Retinal pigment epithelial cell (primary cell): ENCODE measurements at regions not wholly inside any gene's neighbourhood (a gene's known extent, or its start where the extent isn't known, plus 50 kb on each side); places are given as distances from the start of the nearest gene placed in this dataset.

ENCODE experiments used
- DNase-seq: peaks from one replicate; pipeline ENCODE4 v3.0.0-alpha.2; 2010; ENCODE audit warnings: low read depth
- H3K4me3 ChIP-seq: 2 replicates; pipeline ENCODE4 v1.5.1; 2011; ENCODE audit warnings: mild to moderate bottlenecking, low read length, control low read depth, moderate library complexity
- TF ChIP-seq, protein P1 (sequence below): conservative IDR thresholded peaks from 2 replicates; pipeline ENCODE4 v1.5.1; 2011; ENCODE audit warnings: low read depth, low read length, control low read depth, inconsistent platforms

- TF ChIP-seq, protein P1, sequence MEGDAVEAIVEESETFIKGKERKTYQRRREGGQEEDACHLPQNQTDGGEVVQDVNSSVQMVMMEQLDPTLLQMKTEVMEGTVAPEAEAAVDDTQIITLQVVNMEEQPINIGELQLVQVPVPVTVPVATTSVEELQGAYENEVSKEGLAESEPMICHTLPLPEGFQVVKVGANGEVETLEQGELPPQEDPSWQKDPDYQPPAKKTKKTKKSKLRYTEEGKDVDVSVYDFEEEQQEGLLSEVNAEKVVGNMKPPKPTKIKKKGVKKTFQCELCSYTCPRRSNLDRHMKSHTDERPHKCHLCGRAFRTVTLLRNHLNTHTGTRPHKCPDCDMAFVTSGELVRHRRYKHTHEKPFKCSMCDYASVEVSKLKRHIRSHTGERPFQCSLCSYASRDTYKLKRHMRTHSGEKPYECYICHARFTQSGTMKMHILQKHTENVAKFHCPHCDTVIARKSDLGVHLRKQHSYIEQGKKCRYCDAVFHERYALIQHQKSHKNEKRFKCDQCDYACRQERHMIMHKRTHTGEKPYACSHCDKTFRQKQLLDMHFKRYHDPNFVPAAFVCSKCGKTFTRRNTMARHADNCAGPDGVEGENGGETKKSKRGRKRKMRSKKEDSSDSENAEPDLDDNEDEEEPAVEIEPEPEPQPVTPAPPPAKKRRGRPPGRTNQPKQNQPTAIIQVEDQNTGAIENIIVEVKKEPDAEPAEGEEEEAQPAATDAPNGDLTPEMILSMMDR = no peak
- DNase-seq = no peak
Observed at GRCh38 chr3:19662486-19662885, 271.5 kb downstream of the EFHB start.

GRCh38 chr3:19652336-19652735 is 281.7 kb downstream of the EFHB start:
- no peak for DNase-seq
- H3K4me3 ChIP-seq = no peak overlapping the region

More at GRCh38 chr3:19662486-19662885, 271.5 kb downstream of the EFHB start:
- no peak overlapping the region for H3K4me3 ChIP-seq

DNA sequence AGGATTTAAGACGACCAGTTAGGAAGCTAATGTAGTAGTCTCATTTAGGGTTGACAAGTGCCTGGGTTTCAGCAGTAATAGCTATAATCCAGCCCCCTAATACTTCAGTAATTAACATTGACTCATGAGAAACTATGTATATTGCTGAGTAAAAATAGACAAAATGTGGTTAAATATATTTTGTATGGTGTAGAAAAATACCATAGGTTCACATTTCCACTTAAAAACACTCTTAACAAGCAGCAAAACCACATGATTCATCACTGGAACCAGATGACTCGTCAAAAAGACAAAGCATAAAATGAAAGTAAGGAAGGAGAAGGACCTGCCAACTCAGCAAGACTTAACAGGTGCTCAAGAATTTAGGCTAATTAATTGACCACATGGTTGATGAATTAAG is 288.9 kb downstream of the EFHB start:
- TF ChIP-seq, protein P1 = no peak
- DNase-seq = peak; percentile 76
- no peak overlapping the region for H3K4me3 ChIP-seq

More at GRCh38 chr3:19652336-19652735, 281.7 kb downstream of the EFHB start:
- TF ChIP-seq, protein P1 = no peak

DNA sequence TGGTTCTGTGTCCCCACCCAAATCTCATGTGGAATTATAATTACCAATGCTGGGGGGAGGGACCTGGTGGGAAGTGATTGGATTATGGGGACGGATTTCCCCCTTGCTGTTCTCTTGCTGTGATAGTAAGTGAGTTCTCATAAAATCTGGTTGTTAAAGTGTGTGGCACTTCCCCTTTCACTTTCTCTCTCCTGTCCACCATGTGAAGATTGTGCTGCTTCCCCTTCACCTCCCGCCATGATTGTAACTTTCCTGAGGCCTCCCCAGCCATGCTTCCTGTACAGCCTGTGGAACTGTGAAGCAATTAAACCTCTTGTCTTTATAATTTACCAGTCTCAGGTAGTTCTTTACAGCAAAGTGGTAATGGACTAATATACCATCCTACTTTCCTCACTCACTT is 289.6 kb downstream of the EFHB start:
- DNase-seq = no peak
- H3K4me3 ChIP-seq = no peak overlapping the region

DNA sequence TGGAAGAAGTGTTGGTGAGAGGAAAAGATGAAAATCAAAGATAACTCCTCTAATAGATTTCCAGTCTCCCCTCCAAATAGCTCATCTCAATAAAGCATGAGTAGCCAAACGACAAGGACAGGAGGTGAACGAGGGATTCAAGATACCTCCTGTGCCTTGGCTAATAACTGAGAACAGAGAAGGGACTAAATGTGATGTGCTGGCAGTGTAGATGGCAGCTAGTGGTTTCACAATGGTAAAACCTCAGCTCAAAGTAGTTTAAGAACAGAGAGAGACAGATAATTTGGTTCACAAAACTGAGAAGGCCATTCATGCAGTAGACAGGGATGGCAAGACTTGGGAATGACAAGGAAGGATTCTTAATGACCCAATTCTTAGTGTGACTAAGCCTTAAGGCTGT is 292.6 kb downstream of the EFHB start:
- TF ChIP-seq, protein P1 = no peak
- DNase-seq = no peak
- no peak overlapping the region for H3K4me3 ChIP-seq

More for the DNA sequence above, 289.6 kb downstream of the EFHB start:
- TF ChIP-seq, protein P1 = no peak

DNA sequence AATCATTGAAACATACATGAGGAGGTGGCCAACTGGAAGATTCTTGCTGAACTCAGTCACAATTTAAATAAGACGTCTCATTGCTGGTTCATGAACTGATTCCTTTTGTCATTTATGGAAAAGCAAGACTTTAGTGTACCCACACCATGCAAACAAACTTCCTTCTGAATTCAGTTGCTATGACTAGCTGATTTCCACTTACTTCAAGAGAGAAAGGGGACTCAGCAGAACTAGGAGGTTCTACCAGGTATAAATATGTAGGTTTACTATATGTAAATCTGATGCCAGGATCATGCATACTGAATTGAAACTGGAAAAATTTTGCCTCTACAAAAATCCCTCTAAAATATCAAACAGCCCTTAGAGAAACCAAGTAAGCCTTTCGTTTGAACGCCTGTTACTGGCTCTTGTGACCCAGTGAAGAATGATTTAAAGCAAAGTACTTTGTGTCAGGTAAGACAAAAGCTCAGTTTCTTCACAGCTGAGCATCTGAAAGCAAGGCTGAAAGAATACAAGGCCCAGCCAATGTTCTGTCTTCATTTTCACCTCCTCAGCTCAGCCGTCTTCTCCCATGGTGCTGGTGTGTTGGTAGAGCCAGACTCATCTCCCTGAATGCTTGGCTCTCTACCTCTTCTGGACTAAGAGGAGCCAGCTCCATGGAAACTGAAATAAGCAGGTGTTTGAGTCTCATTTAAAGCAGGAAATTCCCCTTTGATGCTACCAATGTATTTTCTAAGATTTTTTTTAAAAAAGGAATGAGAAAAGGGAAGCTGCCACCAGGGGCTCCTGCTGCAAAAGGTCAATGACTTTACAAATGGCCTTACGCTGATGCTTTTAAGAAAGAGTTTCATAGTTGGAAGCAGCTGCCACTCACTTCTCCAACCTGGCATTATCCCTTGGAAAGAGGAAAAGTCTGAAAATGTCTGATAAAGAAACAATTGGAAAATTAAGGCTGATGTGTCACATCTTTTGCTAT is 301.6 kb downstream of the EFHB start:
- no peak for DNase-seq
- TF ChIP-seq, protein P1 = no peak
- no peak overlapping the region for H3K4me3 ChIP-seq

DNA sequence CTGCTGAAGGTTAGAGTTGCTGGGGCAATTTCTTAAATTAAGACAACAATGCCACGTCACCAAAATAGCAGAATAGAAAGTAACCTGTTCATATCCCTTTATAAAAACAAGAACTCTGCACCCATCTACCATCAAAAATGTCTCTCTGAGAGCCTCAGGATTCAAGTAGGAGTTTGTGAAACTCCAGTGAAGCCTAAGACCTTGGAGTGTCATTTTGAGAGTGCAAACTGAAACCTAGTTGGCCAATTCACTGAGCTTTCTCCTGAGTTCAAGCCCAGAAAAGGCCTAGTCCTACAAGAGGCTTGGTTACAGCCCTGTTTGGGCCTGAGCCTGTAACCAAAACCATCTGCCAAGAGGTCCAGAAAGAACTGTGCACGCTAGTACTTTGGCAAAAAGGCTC is 335.1 kb downstream of the EFHB start:
- no peak overlapping the region for H3K4me3 ChIP-seq
- TF ChIP-seq, protein P1 = no peak
- DNase-seq = no peak
